HCT116 (cell line): ENCODE measurements at regions not wholly inside any gene's neighbourhood (a gene's known extent, or its start where the extent isn't known, plus 50 kb on each side); places are given as distances from the start of the nearest gene placed in this dataset.
A peak's percentile ranks its signal among the peaks of the same experiment; 100 is the strongest.

ENCODE experiments used
- ATAC-seq: fragments of 200-7000 bp; cut with Tn5 transposase; 2 replicates; pipeline ENCODE4 v1.9.1; 2020; ENCODE audit warnings: mild to moderate bottlenecking, moderate library complexity
- BruUV-seq: library from RNA; stranded (reverse); fragments of 400-500 nt; replicated peaks from 2 replicates; lab custom pipeline; 2021; lab: Mats Ljungman, UMichigan
- CTCF ChIA-PET: fragments of 300-600 bp; sonication (Branson Sonifier 250); formaldehyde crosslinking; loops from one replicate; lab custom pipeline; 2021; ENCODE audit warnings: antibody characterized with exemption; lab: Charles Lee
- POLR2A ChIA-PET: fragments of 300-600, 350-600 bp; sonication (Branson Sonifier 250); formaldehyde crosslinking; loops from one replicate; lab custom pipeline; 2021; ENCODE audit warnings: antibody characterized with exemption; lab: Charles Lee
- RAD21 ChIA-PET, 2 experiments: fragments of 300-600 bp; sonication (Branson Sonifier 250); formaldehyde crosslinking; loops; one replicate each; lab custom pipeline; 2023; ENCODE audit warnings: low total read pairs in 2 of 2; ENCODE audit not compliant: uncharacterized antibody in 2 of 2, unreplicated experiment in 2 of 2, low non-redundant PET in 1 of 2; lab: Charles Lee
- DNase-seq: peaks from one replicate; pipeline ENCODE4 v3.0.0-alpha.2; 2010; ENCODE audit warnings: low read depth, low spot score
- H2AFZ ChIP-seq: fragments of 200-600 bp; shearing (Covaris generic), sonication (generic); 2 replicates; pipeline ENCODE4 v1.6.1; 2017; ENCODE audit warnings: low read depth, mixed run types, mixed read lengths, antibody characterized with exemption, low read length; ENCODE audit not compliant: poor library complexity, severe bottlenecking
- H3K27ac ChIP-seq: 2 replicates; pipeline ENCODE4 v1.5.1; 2012; ENCODE audit warnings: low read depth, low read length
- H3K27me3 ChIP-seq: fragments of 200-600 bp; sonication (generic); 2 replicates; pipeline ENCODE4 v1.6.1; 2016; ENCODE audit warnings: mixed run types, low read length, mixed read lengths; ENCODE audit not compliant: insufficient read depth
- H3K36me3 ChIP-seq, 2 experiments: fragments of 200-500 bp in 1 of 2; fragments of 200-600 bp in 1 of 2; sonication (Bioruptor generic) in 1 of 2; sonication (generic) in 1 of 2; 2 replicates each; pipeline versions ENCODE4 v1.5.1 to v1.6.1; 2014 to 2016; ENCODE audit warnings: low read length in 2 of 2, inconsistent platforms in 1 of 2, mixed read lengths in 1 of 2, mixed run types in 1 of 2; ENCODE audit not compliant: insufficient read depth in 2 of 2, control insufficient read depth in 1 of 2
- H3K4me1 ChIP-seq, 2 experiments: fragments of 200-600 bp in 1 of 2; sonication (generic) in 1 of 2; 2 replicates each; pipeline versions ENCODE4 v1.5.1 to v1.6.1; 2012 to 2017; ENCODE audit warnings: low read length in 2 of 2, inconsistent platforms in 1 of 2, mild to moderate bottlenecking in 1 of 2, mixed read lengths in 1 of 2, mixed run types in 1 of 2, moderate library complexity in 1 of 2; ENCODE audit not compliant: insufficient read depth in 2 of 2, control insufficient read depth in 1 of 2
- H3K4me2 ChIP-seq: fragments of 200-600 bp; sonication (generic); 2 replicates; pipeline ENCODE4 v1.6.1; 2017; ENCODE audit warnings: mixed run types, low read length, mixed read lengths
- H3K4me3 ChIP-seq, 2 experiments: fragments of 200-600 bp in 1 of 2; sonication (generic) in 1 of 2; replicated peaks in 1 of 2; 2 replicates each; pipeline ENCODE4 v1.5.1; 2011 to 2016; ENCODE audit warnings: low read length in 2 of 2, control low read depth in 1 of 2, low read depth in 1 of 2, mild to moderate bottlenecking in 1 of 2, mixed read lengths in 1 of 2, mixed run types in 1 of 2
- H3K79me2 ChIP-seq: fragments of 200-600 bp; sonication (generic); 2 replicates; pipeline ENCODE4 v1.6.1; 2017; ENCODE audit warnings: mild to moderate bottlenecking, mixed run types, low read length, moderate library complexity, mixed read lengths; ENCODE audit not compliant: insufficient read depth
- H3K9ac ChIP-seq: fragments of 200-600 bp; sonication (generic); 2 replicates; pipeline ENCODE4 v1.6.1; 2016; ENCODE audit warnings: low read length, mixed read lengths
- H3K9me2 ChIP-seq: fragments of 200-600 bp; sonication (generic), shearing (Covaris generic); 2 replicates; pipeline ENCODE4 v1.6.1; 2017; ENCODE audit warnings: mixed run types, mild to moderate bottlenecking, moderate library complexity; ENCODE audit not compliant: insufficient read depth
- H3K9me3 ChIP-seq, 2 experiments: fragments of 200-500 bp in 1 of 2; fragments of 200-600 bp in 1 of 2; sonication (Bioruptor generic) in 1 of 2; sonication (generic) in 1 of 2; 2 replicates each; pipeline ENCODE4 v1.6.1; 2014 to 2017; ENCODE audit warnings: low read length in 2 of 2, mixed read lengths in 2 of 2, inconsistent platforms in 1 of 2, low read depth in 1 of 2, mild to moderate bottlenecking in 1 of 2, mixed run types in 1 of 2, moderate library complexity in 1 of 2; ENCODE audit not compliant: control insufficient read depth in 1 of 2, insufficient read depth in 1 of 2
- H4K20me1 ChIP-seq: fragments of 200-600 bp; sonication (generic), shearing (Covaris generic); 2 replicates; pipeline ENCODE4 v1.6.1; 2017; ENCODE audit warnings: mixed run types, mild to moderate bottlenecking, moderate library complexity; ENCODE audit not compliant: insufficient read depth
- ATF3 ChIP-seq: IDR thresholded peaks from 2 replicates; pipeline ENCODE4 v1.6.1; 2012
- CBX3 ChIP-seq: IDR thresholded peaks from 2 replicates; pipeline ENCODE4 v1.6.1; 2012; ENCODE audit warnings: low read depth
- EGR1 ChIP-seq: IDR thresholded peaks from 2 replicates; pipeline ENCODE4 v1.6.1; 2012; ENCODE audit warnings: low read depth
- EZH2 ChIP-seq: fragments of 200-600 bp; sonication (generic); IDR thresholded peaks from 2 replicates; pipeline ENCODE4 v1.6.1; 2017; ENCODE audit warnings: antibody characterized with exemption, mixed run types
- MAX ChIP-seq: IDR thresholded peaks from 2 replicates; pipeline ENCODE4 v1.6.1; 2012
- POLR2A ChIP-seq: IDR thresholded peaks from 2 replicates; pipeline ENCODE4 v1.7.0; 2011; ENCODE audit warnings: borderline replicate concordance; ENCODE audit not compliant: insufficient read depth, insufficient read length; ENCODE audit errors: extremely low read depth
- POLR2AphosphoS5 ChIP-seq: IDR thresholded peaks from 2 replicates; pipeline ENCODE4 v1.6.1; 2011; ENCODE audit warnings: mild to moderate bottlenecking, low read depth, low read length, moderate library complexity
- RAD21 ChIP-seq: IDR thresholded peaks from 2 replicates; pipeline ENCODE4 v1.6.1; 2012; ENCODE audit warnings: low read depth, mild to moderate bottlenecking
- SP1 ChIP-seq: IDR thresholded peaks from 2 replicates; pipeline ENCODE4 v1.6.1; 2012; ENCODE audit warnings: low read depth
- SRF ChIP-seq: IDR thresholded peaks from 2 replicates; pipeline ENCODE4 v1.6.1; 2012; ENCODE audit warnings: low read depth
- YY1 ChIP-seq: IDR thresholded peaks from 2 replicates; pipeline ENCODE4 v1.6.1; 2011; ENCODE audit warnings: low read length, low read depth, moderate library complexity, mild to moderate bottlenecking; ENCODE audit not compliant: insufficient replicate concordance; ENCODE audit errors: extremely low read depth
- ZFX ChIP-seq: fragments of 450-650 bp; IDR thresholded peaks from 2 replicates; pipeline ENCODE4 v1.6.1; 2017
- ZNF274 ChIP-seq: fragments of 200-500 bp; sonication (Bioruptor generic); IDR thresholded peaks from 2 replicates; pipeline ENCODE4 v1.6.1; 2014; ENCODE audit warnings: mild to moderate bottlenecking, low read depth, low read length, inconsistent platforms
- intact Hi-C: fragments of 100-400 bp; cut with micrococcal nuclease; formaldehyde crosslinking; loops from 2 replicates; pipeline ENCODE4 v1.10.0; 2022
- TF ChIP-seq, protein P1 (sequence below): IDR thresholded peaks from 2 replicates; pipeline ENCODE4 v1.6.1; 2011; ENCODE audit warnings: mild to moderate bottlenecking, low read length, moderate library complexity; ENCODE audit not compliant: insufficient replicate concordance; ENCODE audit errors: extremely low read depth

- no peaks in the 10 kb centered on the region for H3K4me1 ChIP-seq
- no peak for TF ChIP-seq ZFX
- no peak for TF ChIP-seq EZH2
- no peak for TF ChIP-seq SP1
- no peak for TF ChIP-seq CBX3
- TF ChIP-seq, all 23 proteins: peak for 0
- Histone ChIP-seq H3K4me3 (no peak overlapping the region), H3K9me2 (no peaks in the 10 kb centered on the region), H3K27me3 (no peaks in the 10 kb centered on the region), H3K79me2 (no peaks in the 10 kb centered on the region), H4K20me1 (no peaks in the 10 kb centered on the region), H2AFZ (peak overlapping the region; percentile 9), H3K27ac (no peak overlapping the region), H3K36me3 (no peaks in the 10 kb centered on the region), H3K9me3 (no peaks in the 10 kb centered on the region), H3K4me2 (no peak overlapping the region), H3K9ac (no peak overlapping the region)
- POLR2A ChIA-PET = no interaction called here
- CTCF ChIA-PET = no interaction called here
- RAD21 ChIA-PET = no interaction called here
- intact Hi-C loops = no loop called here
- ATAC-seq = peak; percentile 40; the same call in 1 of the 2 replicates
- no TSS peak for BruUV-seq
- DNase-seq = no peak
Measured at GRCh38 chr12:87086118-87086891, 830.1 kb upstream of the MGAT4C start.

DNA sequence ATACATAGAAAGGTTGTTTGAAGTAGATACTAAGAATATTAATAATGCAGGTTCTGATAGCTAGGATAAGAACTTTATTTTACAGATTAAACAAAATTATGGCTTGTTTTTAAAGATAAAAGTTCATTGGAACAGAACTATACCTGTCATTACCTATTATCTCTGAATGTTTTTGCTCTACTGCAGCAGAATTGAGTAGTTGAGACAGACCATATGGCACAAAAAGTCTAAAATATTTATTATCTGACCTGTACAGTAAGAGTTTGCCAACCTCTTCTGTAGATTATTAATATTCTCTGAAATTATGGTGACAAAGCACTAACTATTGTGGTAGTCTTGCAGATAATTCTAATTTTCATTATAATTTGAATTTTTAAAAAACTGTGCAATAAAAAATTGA lies 829.1 kb upstream of the MGAT4C start:
- Histone ChIP-seq H3K79me2 (no peaks in the 10 kb centered on the region), H3K4me2 (no peak overlapping the region), H2AFZ (no peak overlapping the region), H3K27ac (no peak overlapping the region), H4K20me1 (no peaks in the 10 kb centered on the region), H3K36me3 (no peaks in the 10 kb centered on the region), H3K27me3 (no peaks in the 10 kb centered on the region), H3K9ac (no peak overlapping the region), H3K4me1 (no peaks in the 10 kb centered on the region), H3K9me3 (no peaks in the 10 kb centered on the region), H3K4me3 (no peak overlapping the region), H3K9me2 (no peaks in the 10 kb centered on the region)
- ATAC-seq (no peak), DNase-seq (no peak)
- CTCF ChIA-PET = no interaction called here
- BruUV-seq = no TSS peak
- POLR2A ChIA-PET = no interaction called here
- intact Hi-C loops = no loop called here
- RAD21 ChIA-PET = no interaction called here
- TF ChIP-seq MAX (no peak), ATF3 (no peak), SRF (no peak), CBX3 (no peak), ZNF274 (no peak), YY1 (no peak), SP1 (no peak), POLR2A (no peak), EZH2 (no peak), EGR1 (no peak), POLR2AphosphoS5 (no peak), ZFX (no peak), RAD21 (no peak)
- TF ChIP-seq, protein P1, sequence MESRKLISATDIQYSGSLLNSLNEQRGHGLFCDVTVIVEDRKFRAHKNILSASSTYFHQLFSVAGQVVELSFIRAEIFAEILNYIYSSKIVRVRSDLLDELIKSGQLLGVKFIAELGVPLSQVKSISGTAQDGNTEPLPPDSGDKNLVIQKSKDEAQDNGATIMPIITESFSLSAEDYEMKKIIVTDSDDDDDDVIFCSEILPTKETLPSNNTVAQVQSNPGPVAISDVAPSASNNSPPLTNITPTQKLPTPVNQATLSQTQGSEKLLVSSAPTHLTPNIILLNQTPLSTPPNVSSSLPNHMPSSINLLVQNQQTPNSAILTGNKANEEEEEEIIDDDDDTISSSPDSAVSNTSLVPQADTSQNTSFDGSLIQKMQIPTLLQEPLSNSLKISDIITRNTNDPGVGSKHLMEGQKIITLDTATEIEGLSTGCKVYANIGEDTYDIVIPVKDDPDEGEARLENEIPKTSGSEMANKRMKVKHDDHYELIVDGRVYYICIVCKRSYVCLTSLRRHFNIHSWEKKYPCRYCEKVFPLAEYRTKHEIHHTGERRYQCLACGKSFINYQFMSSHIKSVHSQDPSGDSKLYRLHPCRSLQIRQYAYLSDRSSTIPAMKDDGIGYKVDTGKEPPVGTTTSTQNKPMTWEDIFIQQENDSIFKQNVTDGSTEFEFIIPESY = no peak
